Stimulated activated CD4-positive, alpha-beta T cell treated with anti-CD3 and anti-CD28 coated beads, Interleukin-12 subunit alpha, Interleukin-12 subunit beta, amount 100 ng/mL, for 4 hours (primary cell): ENCODE measurements at regions not wholly inside any gene's neighbourhood (a gene's known extent, or its start where the extent isn't known, plus 50 kb on each side); places are given as distances from the start of the nearest gene placed in this dataset.

Experiments used
- DNase-seq: peaks from one replicate; pipeline ENCODE4 v3.0.0-alpha.2; 2020

GRCh38 chr14:53537422-53538315 lies 384.5 kb upstream of the DDHD1 start:
- no peak for DNase-seq

GRCh38 chr14:53536446-53536845 lies 383.3 kb upstream of the DDHD1 start:
- DNase-seq = no peak

GRCh38 chr14:53534841-53535240 lies 381.7 kb upstream of the DDHD1 start:
- DNase-seq = no peak

- no peak for DNase-seq
Observed at GRCh38 chr14:53533384-53533970, 380.4 kb upstream of the DDHD1 start.

- DNase-seq = no peak
Observed at GRCh38 chr14:53532853-53533252, 379.7 kb upstream of the DDHD1 start.

- DNase-seq = no peak
Observed at GRCh38 chr14:53531730-53532129, 378.6 kb upstream of the DDHD1 start.

GRCh38 chr14:53531156-53531555 lies 378.0 kb upstream of the DDHD1 start:
- no peak for DNase-seq

- DNase-seq = no peak
Observed at GRCh38 chr14:53529519-53529918, 376.4 kb upstream of the DDHD1 start.

- no peak for DNase-seq
Observed at GRCh38 chr14:53528185-53528671, 375.1 kb upstream of the DDHD1 start.

- no peak for DNase-seq
Observed at GRCh38 chr14:53526200-53526599, 373.1 kb upstream of the DDHD1 start.

- DNase-seq = no peak
Observed at GRCh38 chr14:53525608-53526007, 372.5 kb upstream of the DDHD1 start.

GRCh38 chr14:53524391-53524790 lies 371.3 kb upstream of the DDHD1 start:
- DNase-seq = no peak

- DNase-seq = no peak
Observed at GRCh38 chr14:53523226-53523625, 370.1 kb upstream of the DDHD1 start.

- DNase-seq = no peak
Observed at GRCh38 chr14:53520078-53520928, 367.2 kb upstream of the DDHD1 start.

- DNase-seq = no peak
Observed at GRCh38 chr14:53519137-53519536, 366.0 kb upstream of the DDHD1 start.

GRCh38 chr14:53517270-53517960 lies 364.3 kb upstream of the DDHD1 start:
- no peak for DNase-seq

- DNase-seq = no peak
Observed at GRCh38 chr14:53516261-53516774, 363.2 kb upstream of the DDHD1 start.

- DNase-seq = no peak
Observed at GRCh38 chr14:53515276-53515675, 362.2 kb upstream of the DDHD1 start.

GRCh38 chr14:53514197-53514596 lies 361.1 kb upstream of the DDHD1 start:
- no peak for DNase-seq

GRCh38 chr14:53510281-53510912 lies 357.3 kb upstream of the DDHD1 start:
- no peak for DNase-seq

GRCh38 chr14:53509276-53510244 lies 356.4 kb upstream of the DDHD1 start:
- DNase-seq = no peak
